ENCODE measurements at regions not wholly inside any gene's neighbourhood (a gene's known extent, or its start where the extent isn't known, plus 50 kb on each side); places are given as distances from the start of the nearest gene placed in this dataset.
A peak's percentile ranks its signal among the peaks of the same experiment; 100 is the strongest.

DNA sequence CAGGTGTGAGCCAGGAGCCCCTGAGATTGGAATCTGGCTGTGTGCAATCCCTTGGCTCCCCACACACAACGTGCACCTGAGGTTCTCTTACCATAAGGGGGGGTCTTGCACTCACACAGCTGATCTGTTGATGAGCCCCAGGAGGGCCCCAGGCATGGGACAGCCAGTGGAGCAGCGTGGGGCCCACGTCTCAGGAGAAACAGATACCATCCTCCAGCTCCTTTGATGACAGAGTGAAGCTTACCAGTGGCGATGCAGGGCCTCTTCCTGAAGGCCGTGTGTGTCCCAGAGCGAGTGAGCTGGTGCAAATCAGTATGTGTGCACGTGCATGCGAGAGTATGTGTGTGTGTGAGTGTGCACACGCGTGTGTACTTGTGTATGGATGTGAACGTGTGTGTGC, 287.4 kb downstream of the IRX1 start:
- H3K27me3 Mint-ChIP-seq, result no peaks in the 10 kb centered on the region
- TF ChIP-seq EZH2 (IDR thresholded peaks at IDR 0.05; ENCODE audit: borderline replicate concordance, insufficient read depth, low read depth, low read length, poor library complexity, severe bottlenecking), result no peak
- TF ChIP-seq, protein P1, sequence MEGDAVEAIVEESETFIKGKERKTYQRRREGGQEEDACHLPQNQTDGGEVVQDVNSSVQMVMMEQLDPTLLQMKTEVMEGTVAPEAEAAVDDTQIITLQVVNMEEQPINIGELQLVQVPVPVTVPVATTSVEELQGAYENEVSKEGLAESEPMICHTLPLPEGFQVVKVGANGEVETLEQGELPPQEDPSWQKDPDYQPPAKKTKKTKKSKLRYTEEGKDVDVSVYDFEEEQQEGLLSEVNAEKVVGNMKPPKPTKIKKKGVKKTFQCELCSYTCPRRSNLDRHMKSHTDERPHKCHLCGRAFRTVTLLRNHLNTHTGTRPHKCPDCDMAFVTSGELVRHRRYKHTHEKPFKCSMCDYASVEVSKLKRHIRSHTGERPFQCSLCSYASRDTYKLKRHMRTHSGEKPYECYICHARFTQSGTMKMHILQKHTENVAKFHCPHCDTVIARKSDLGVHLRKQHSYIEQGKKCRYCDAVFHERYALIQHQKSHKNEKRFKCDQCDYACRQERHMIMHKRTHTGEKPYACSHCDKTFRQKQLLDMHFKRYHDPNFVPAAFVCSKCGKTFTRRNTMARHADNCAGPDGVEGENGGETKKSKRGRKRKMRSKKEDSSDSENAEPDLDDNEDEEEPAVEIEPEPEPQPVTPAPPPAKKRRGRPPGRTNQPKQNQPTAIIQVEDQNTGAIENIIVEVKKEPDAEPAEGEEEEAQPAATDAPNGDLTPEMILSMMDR (IDR thresholded peaks at IDR 0.05), result no peak
- no peaks in the 10 kb centered on the region for H3K9me3 Mint-ChIP-seq (ENCODE audit: insufficient read depth)
- WGBS (ENCODE audit: insufficient coverage), result 37% methylated on average over 10 of the region's 11 CpGs
- POLR2A ChIA-PET, result no interaction called here
- CTCF ChIA-PET, result no interaction called here
- Histone ChIP-seq H4K20me1 (ENCODE audit: control insufficient read depth, insufficient read depth, low read length, poor library complexity, severe bottlenecking) (no peaks in the 10 kb centered on the region), H3K27me3 (replicated peaks in 1 of 4; ENCODE audit: control extremely low read depth in 1 of 4, control insufficient read depth in 3 of 4, insufficient read depth in 4 of 4, low read length in 3 of 4) (no peaks in the 10 kb centered on the region), H3K79me2 (ENCODE audit: control insufficient read depth, insufficient read depth, low read length) (no peaks in the 10 kb centered on the region), H3K9ac (ENCODE audit: low read length) (no peak overlapping the region), H3K4me1 (ENCODE audit: control insufficient read depth in 2 of 2, insufficient read depth in 2 of 2, low read length in 2 of 2) (no peaks in the 10 kb centered on the region), H3K9me3 (ENCODE audit: control extremely low read depth in 1 of 3, control insufficient read depth in 2 of 3, insufficient read depth in 1 of 3, low read length in 2 of 3) (peaks cover 0 to 15% (median 0%) of the 10 kb centered on the region in 3 donors), H3K4me3 (ENCODE audit: control extremely low read depth in 1 of 5, extremely low read depth in 1 of 5, insufficient read depth in 1 of 5, low read depth in 2 of 5, low read length in 4 of 5) (no peak overlapping the region), H3K27ac (ENCODE audit: low read length in 2 of 2) (no peak overlapping the region), H3K36me3 (replicated peaks in 1 of 2; ENCODE audit: control extremely low read depth in 1 of 2, control insufficient read depth in 1 of 2, extremely low read depth in 1 of 2, insufficient read depth in 2 of 2, low read length in 1 of 2) (no peaks in the 10 kb centered on the region), H2AFZ (ENCODE audit: insufficient read depth, low read depth, low read length, poor library complexity, severe bottlenecking) (no peak overlapping the region), H3K4me2 (replicated peaks; ENCODE audit: low read depth, low read length, poor library complexity, severe bottlenecking) (no peak overlapping the region)
- no peaks in the 10 kb centered on the region for H3K4me1 Mint-ChIP-seq
- intact Hi-C loops (cut with micrococcal nuclease), result no loop called here
- no peak overlapping the region for H3K4me3 Mint-ChIP-seq
- ATAC-seq (ENCODE audit: low read depth), result no peak
- no peak for DNase-seq
- H3K27ac Mint-ChIP-seq, result no peak overlapping the region

DNA sequence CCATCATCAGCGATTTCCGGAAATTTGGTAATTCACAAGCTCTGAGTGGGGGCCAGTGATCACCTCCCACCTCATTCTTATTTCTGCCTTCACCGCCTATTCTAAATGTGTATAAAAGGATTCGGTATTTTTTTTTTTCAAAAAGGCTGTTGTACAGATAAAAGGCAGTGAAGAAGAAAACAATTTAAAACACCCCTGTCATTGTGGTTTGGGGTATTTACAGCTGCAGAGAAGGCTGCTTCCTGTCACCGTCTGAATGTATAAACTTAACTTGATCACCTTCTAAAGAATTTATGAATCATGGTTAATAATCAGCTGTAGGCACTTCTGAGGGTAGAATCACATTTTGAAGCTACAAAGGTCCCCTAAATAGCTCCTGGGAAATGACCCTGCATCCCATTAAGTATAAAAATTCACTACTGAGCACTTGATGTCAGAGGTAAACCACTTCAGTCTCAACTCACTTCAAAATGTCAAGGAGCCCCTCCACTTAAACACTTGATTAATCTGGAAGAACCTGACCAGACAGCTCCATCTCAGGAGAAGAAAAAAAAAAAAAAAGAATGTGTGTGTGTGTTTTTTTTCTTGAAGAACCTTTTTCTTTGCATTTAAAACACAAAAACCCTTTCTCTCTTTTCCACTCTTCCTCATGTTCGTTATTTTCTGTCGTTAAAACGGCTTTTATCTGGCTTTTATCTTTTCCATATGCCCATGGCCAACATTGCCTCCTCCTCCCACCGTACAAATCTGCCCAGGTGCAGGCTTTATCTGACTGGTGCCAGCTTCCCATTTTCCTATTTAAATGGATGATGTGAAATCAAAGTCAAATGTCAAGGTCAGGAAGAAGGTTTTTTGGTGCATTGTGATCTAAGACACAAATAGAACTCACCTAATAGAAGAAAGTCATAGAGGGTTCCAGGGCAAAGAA, 291.2 kb downstream of the IRX1 start:
- CTCF ChIA-PET, result no interaction called here
- H3K4me3 ChIP-seq (ENCODE audit: control extremely low read depth in 1 of 5, extremely low read depth in 1 of 5, insufficient read depth in 1 of 5, low read depth in 2 of 5, low read length in 4 of 5), result no peak overlapping the region
- WGBS (ENCODE audit: insufficient coverage), result 15% methylated on average over 4 of the region's 9 CpGs
- intact Hi-C loops (cut with micrococcal nuclease), result no loop called here
- no peak for ATAC-seq (ENCODE audit: low read depth)
- H3K27ac ChIP-seq (ENCODE audit: low read length in 2 of 2), result no peak overlapping the region
- Mint-ChIP-seq H3K27ac (no peak overlapping the region), H3K27me3 (no peaks in the 10 kb centered on the region), H3K9me3 (ENCODE audit: insufficient read depth) (no peaks in the 10 kb centered on the region), H3K4me1 (no peaks in the 10 kb centered on the region), H3K4me3 (no peak overlapping the region)
- no peak overlapping the region for H3K4me2 ChIP-seq (replicated peaks; ENCODE audit: low read depth, low read length, poor library complexity, severe bottlenecking)
- no peak for TF ChIP-seq EZH2 (IDR thresholded peaks at IDR 0.05; ENCODE audit: borderline replicate concordance, insufficient read depth, low read depth, low read length, poor library complexity, severe bottlenecking)
- TF ChIP-seq, protein P1 (IDR thresholded peaks at IDR 0.05), result no peak
- no peaks in the 10 kb centered on the region for H3K4me1 ChIP-seq (ENCODE audit: control insufficient read depth in 2 of 2, insufficient read depth in 2 of 2, low read length in 2 of 2)
- H3K9me3 ChIP-seq (ENCODE audit: control extremely low read depth in 1 of 3, control insufficient read depth in 2 of 3, insufficient read depth in 1 of 3, low read length in 2 of 3), result peaks cover 0 to 8% (median 0%) of the 10 kb centered on the region in 3 donors
- no peaks in the 10 kb centered on the region for H3K27me3 ChIP-seq (replicated peaks in 1 of 4; ENCODE audit: control extremely low read depth in 1 of 4, control insufficient read depth in 3 of 4, insufficient read depth in 4 of 4, low read length in 3 of 4)
- no peak overlapping the region for H3K9ac ChIP-seq (ENCODE audit: low read length)
- no peak for DNase-seq
- peak overlapping the region; percentile 28 for H2AFZ ChIP-seq (ENCODE audit: insufficient read depth, low read depth, low read length, poor library complexity, severe bottlenecking)
- POLR2A ChIA-PET, result no interaction called here
- no peaks in the 10 kb centered on the region for H4K20me1 ChIP-seq (ENCODE audit: control insufficient read depth, insufficient read depth, low read length, poor library complexity, severe bottlenecking)
- H3K36me3 ChIP-seq (replicated peaks in 1 of 2; ENCODE audit: control extremely low read depth in 1 of 2, control insufficient read depth in 1 of 2, extremely low read depth in 1 of 2, insufficient read depth in 2 of 2, low read length in 1 of 2), result no peaks in the 10 kb centered on the region
- H3K79me2 ChIP-seq (ENCODE audit: control insufficient read depth, insufficient read depth, low read length), result no peaks in the 10 kb centered on the region
